Upper lobe of right lung (tissue), 1 donor: ENCODE measurements at regions not wholly inside any gene's neighbourhood (a gene's known extent, or its start where the extent isn't known, plus 50 kb on each side); places are given as distances from the start of the nearest gene placed in this dataset.
"Not testable (repeated sequence)": the region's sequence is repeated elsewhere in the genome, so short reads cannot be mapped to it uniquely, and the experiment has no call there.

Source experiments
- ATAC-seq: fragments of 200-7000 bp; cut with Tn5 transposase; one replicate; pipeline ENCODE4 v1.9.1; 2020; ENCODE audit warnings: mild to moderate bottlenecking, moderate library complexity
- DNase-seq: peaks from one replicate; pipeline ENCODE4 v3.0.0-alpha.2; 2020
- H3K27ac ChIP-seq: fragments of 200-600 bp; one replicate; pipeline ENCODE4 v1.8.0; 2022
- H3K27me3 ChIP-seq: fragments of 200-600 bp; one replicate; pipeline ENCODE4 v1.8.0; 2022; ENCODE audit warnings: mild to moderate bottlenecking
- H3K36me3 ChIP-seq: fragments of 200-600 bp; one replicate; pipeline ENCODE4 v1.8.0; 2022
- H3K4me1 ChIP-seq: fragments of 200-600 bp; one replicate; pipeline ENCODE4 v1.8.0; 2022
- H3K4me3 ChIP-seq: fragments of 200-600 bp; one replicate; pipeline ENCODE4 v1.8.0; 2022; ENCODE audit warnings: mild to moderate bottlenecking
- H3K9me3 ChIP-seq: fragments of 200-600 bp; one replicate; pipeline ENCODE4 v1.8.0; 2022
- CTCF ChIP-seq: fragments of 200-600 bp; IDR thresholded peaks from one replicate; pipeline ENCODE4 v1.8.0; 2022; ENCODE audit warnings: antibody characterized with exemption
- intact Hi-C: fragments of 100-400 bp; cut with DNase I; formaldehyde crosslinking; loops from one replicate; pipeline ENCODE4 v1.11.0; 2022
- donor health status: DM: no; HTN: yes; CAD: no; lungs with severe emphysema.

DNA sequence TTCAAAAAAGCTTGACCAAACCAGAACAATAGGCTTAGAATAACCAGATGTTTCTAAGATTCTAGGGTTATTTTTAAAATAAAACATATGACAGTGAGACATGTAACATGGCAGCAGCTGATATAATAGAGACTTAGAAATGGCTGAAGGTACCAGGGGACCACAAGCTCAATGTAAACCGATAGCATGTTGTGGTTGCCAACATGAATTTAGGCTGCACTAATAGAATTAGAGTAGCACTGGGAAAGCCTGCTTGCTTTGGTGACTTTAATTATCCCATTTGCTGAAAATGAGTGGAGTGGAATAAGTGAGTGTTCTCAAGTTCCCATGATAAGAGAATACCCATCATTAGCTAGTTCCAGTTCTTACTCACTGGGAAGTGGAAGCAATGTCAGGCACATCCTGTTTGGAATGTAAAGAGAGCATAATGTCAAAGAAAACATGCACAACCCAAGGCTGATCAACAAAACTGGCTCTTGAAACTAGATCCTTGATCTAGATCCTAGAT, 621.2 kb upstream of the CDH5 start:
- Histone ChIP-seq H3K4me3 (no peak overlapping the region), H3K36me3 (no peaks in the 10 kb centered on the region), H3K27me3 (no peaks in the 10 kb centered on the region), H3K4me1 (no peaks in the 10 kb centered on the region), H3K27ac (no peak overlapping the region), H3K9me3 (no peaks in the 10 kb centered on the region)
- ATAC-seq, result no peak
- intact Hi-C loops, result no loop called here
- no peak for DNase-seq
- TF ChIP-seq CTCF, result no peak

DNA sequence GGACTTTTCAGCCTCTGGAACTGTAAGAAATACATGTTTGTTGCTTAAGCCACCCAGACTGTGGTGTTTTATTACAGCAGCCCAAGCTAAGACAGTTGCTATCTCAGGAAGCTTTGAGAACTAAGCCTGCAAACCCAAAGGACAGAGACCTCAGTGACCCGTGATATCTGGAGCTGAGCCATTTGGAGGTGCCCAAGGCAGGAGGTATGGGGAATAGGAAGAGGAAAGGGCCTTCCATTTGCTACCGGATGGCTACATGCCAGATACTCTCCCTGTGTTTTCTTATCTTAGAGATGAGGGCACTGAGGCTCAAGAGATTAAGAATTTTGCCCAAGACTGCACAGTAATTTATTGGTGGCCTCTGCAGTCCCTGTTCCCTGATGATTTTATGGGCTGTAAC, 622.1 kb upstream of the CDH5 start:
- Histone ChIP-seq H3K9me3 (no peaks in the 10 kb centered on the region), H3K27me3 (no peaks in the 10 kb centered on the region), H3K27ac (no peak overlapping the region), H3K4me3 (no peak overlapping the region), H3K4me1 (no peaks in the 10 kb centered on the region), H3K36me3 (no peaks in the 10 kb centered on the region)
- no peak for DNase-seq
- no peak for ATAC-seq
- TF ChIP-seq CTCF, result no peak
- intact Hi-C loops, result no loop called here

DNA sequence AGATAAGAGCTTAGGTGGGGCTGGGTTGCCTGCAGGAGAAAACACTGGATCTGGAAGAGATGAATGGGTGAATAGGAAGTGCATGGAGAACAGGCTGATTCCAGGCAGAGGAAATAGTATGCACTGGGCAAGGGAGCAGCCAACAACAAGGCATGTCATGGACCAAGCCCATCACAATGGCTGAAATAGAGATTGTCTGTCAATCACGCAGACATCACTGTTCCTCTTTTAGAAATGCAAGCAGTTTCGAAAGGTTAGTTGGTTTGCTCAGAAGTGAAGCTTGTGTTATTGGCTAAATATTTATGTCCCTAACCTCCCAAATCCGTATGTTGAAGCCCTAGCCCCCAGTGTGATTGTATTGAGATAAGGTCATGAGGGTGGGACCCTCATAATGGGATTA, 621.7 kb upstream of the CDH11 start:
- no peaks in the 10 kb centered on the region for H3K27me3 ChIP-seq
- H3K27ac ChIP-seq, result no peak overlapping the region
- no peaks in the 10 kb centered on the region for H3K9me3 ChIP-seq
- no peaks in the 10 kb centered on the region for H3K36me3 ChIP-seq
- no peak overlapping the region for H3K4me3 ChIP-seq
- H3K4me1 ChIP-seq, result no peaks in the 10 kb centered on the region
- intact Hi-C loops, result no loop called here
- no peak for DNase-seq
- no peak for TF ChIP-seq CTCF
- no peak for ATAC-seq

DNA sequence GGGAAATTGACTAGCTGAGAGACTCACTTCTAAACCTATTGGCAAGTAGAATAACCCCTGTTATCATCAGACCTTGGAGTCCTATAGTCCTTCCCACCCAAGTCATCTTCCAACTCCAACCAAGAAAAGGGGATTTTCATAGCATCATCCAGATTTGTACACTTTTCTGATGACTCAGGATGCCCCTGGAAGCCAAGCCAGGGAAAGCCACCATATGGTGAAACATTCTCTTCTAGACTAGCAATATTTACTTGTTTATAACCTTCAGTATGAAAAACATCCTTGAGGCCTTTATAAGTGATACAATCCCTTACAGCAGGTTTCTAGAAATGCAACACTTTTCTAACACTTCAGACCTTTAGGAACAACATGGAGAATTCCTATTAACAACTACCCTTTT, 618.8 kb upstream of the CDH11 start:
- no peak for TF ChIP-seq CTCF
- no peaks in the 10 kb centered on the region for H3K36me3 ChIP-seq
- ATAC-seq, result no peak
- no peak overlapping the region for H3K27ac ChIP-seq
- intact Hi-C loops, result no loop called here
- H3K4me1 ChIP-seq, result no peaks in the 10 kb centered on the region
- DNase-seq, result no peak
- no peak overlapping the region for H3K4me3 ChIP-seq
- no peaks in the 10 kb centered on the region for H3K27me3 ChIP-seq
- H3K9me3 ChIP-seq, result no peaks in the 10 kb centered on the region

DNA sequence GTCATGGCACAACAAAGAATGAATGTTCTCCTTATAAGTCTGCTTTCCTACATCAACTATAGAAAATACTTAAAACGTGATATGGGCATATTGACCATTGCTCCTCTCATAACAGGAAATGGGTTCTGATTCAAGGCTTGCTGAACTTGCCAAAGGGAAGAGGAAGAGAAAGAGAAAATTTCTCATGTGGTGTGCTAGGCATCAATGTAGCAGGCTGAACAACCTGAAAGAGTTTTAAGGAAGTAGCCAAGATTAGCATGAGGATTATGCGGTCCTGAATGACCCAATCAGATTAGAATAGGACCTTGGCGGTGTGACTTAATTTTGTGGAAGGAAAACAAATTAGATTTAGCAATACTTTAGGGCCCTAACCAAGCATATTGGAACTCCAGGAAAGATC, 617.7 kb upstream of the CDH11 start:
- ATAC-seq (peak; percentile 63), DNase-seq (no peak)
- intact Hi-C loops, result no loop called here
- no peak overlapping the region for H3K4me3 ChIP-seq
- no peak for TF ChIP-seq CTCF
- H3K4me1 ChIP-seq, result no peaks in the 10 kb centered on the region
- no peaks in the 10 kb centered on the region for H3K9me3 ChIP-seq
- H3K36me3 ChIP-seq, result no peaks in the 10 kb centered on the region
- H3K27ac ChIP-seq, result no peak overlapping the region
- no peaks in the 10 kb centered on the region for H3K27me3 ChIP-seq

- H3K27ac ChIP-seq, result no peak overlapping the region
- no peaks in the 10 kb centered on the region for H3K27me3 ChIP-seq
- H3K4me3 ChIP-seq, result no peak overlapping the region
- no peaks in the 10 kb centered on the region for H3K4me1 ChIP-seq
- TF ChIP-seq CTCF, result no peak
- no peak for DNase-seq
- no peaks in the 10 kb centered on the region for H3K9me3 ChIP-seq
- ATAC-seq, result no peak
- intact Hi-C loops, result no loop called here
- H3K36me3 ChIP-seq, result no peaks in the 10 kb centered on the region
Observed at GRCh38 chr16:65737831-65738230, 616.0 kb upstream of the CDH11 start.

DNA sequence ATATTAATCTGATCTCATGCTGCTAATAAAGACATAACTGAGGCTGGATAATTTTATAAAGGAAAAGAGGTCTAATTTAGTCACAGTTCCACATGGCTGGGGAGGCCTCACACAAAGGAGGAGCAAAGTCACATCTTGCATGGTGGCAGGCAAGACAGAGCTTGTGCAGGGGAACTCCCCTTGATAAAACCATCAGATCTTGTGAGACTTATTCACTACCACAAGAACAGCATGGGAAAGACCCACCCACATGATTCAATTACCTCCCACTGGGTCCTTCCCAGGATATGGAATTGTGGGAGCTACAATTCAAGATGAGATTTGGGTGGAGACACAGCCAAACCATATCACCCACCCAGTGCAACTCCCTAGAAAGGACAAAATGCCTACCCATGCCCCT, 613.8 kb upstream of the CDH11 start:
- H3K27ac ChIP-seq, H3K36me3 ChIP-seq, ATAC-seq, H3K4me3 ChIP-seq, intact Hi-C loops, H3K4me1 ChIP-seq, H3K27me3 ChIP-seq, DNase-seq, H3K9me3 ChIP-seq: not testable (repeated sequence)
